Body of pancreas (tissue), 4 donors: ENCODE measurements at regions not wholly inside any gene's neighbourhood (a gene's known extent, or its start where the extent isn't known, plus 50 kb on each side); places are given as distances from the start of the nearest gene placed in this dataset.

Experiments
- POLR2A ChIP-seq, 3 donors: fragments of 450-650 bp; IDR thresholded peaks; one replicate each; pipeline ENCODE4 v1.6.1; 2016; ENCODE audit warnings: antibody characterized with exemption in 3 of 3, mild to moderate bottlenecking in 2 of 3
- TF ChIP-seq, protein P1 (sequence below), 7 experiments: fragments of 450-650 bp in 4 of 7; fragments of 200-600 bp in 3 of 7; sonication (generic) in 3 of 7; IDR thresholded peaks; one replicate each; pipeline ENCODE4 v1.5.1; 2016 to 2019; ENCODE audit warnings: antibody characterized with exemption in 7 of 7

DNA sequence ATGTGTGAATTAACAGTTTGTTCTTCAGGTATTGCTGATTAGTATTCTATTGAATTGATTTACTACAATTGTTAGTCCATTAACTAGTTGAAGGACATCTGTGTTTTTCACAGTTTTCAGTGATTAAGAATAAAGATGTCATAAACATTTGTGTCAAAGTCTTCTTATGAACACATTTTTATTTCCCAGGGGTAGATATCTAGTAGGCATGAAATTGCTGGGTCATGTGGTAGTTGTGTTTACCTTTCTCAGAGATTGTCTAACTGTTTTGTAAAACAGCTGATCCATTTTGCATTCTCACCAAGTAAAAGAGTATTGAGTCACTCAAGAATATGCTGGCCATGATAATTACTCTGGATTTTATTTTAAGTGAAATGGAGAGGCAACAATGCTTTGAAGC, 1145.3 kb downstream of the FSCB start:
- TF ChIP-seq, protein P1, sequence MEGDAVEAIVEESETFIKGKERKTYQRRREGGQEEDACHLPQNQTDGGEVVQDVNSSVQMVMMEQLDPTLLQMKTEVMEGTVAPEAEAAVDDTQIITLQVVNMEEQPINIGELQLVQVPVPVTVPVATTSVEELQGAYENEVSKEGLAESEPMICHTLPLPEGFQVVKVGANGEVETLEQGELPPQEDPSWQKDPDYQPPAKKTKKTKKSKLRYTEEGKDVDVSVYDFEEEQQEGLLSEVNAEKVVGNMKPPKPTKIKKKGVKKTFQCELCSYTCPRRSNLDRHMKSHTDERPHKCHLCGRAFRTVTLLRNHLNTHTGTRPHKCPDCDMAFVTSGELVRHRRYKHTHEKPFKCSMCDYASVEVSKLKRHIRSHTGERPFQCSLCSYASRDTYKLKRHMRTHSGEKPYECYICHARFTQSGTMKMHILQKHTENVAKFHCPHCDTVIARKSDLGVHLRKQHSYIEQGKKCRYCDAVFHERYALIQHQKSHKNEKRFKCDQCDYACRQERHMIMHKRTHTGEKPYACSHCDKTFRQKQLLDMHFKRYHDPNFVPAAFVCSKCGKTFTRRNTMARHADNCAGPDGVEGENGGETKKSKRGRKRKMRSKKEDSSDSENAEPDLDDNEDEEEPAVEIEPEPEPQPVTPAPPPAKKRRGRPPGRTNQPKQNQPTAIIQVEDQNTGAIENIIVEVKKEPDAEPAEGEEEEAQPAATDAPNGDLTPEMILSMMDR (IDR thresholded peaks at IDR 0.05): no peak
- no peak for TF ChIP-seq POLR2A (IDR thresholded peaks at IDR 0.05)
